SK-N-SH (cell line): ENCODE measurements at regions not wholly inside any gene's neighbourhood (a gene's known extent, or its start where the extent isn't known, plus 50 kb on each side); places are given as distances from the start of the nearest gene placed in this dataset.

ENCODE experiments used
- CTCF ChIA-PET: fragments of 300-600, 350-600 bp; formaldehyde crosslinking; extraction: SDS; loops from one replicate; lab custom pipeline; 2021; lab: Yijun Ruan, JAX
- POLR2A ChIA-PET: fragments of 350-600 bp; sonication (Branson Sonifier 250); formaldehyde crosslinking; extraction: SDS; loops from one replicate; lab custom pipeline; 2020; ENCODE audit warnings: antibody characterized with exemption, inconsistent platforms; lab: Yijun Ruan, JAX
- DNase-seq: peaks from one replicate; pipeline ENCODE4 v3.0.0; 2012
- H2AFZ ChIP-seq: fragments of 200-600 bp; sonication (generic); 2 replicates; pipeline ENCODE4 v1.8.1; 2016; ENCODE audit warnings: antibody characterized with exemption, mild to moderate bottlenecking, low read depth
- H3F3A ChIP-seq: fragments of 200-600 bp; sonication (generic); replicated peaks from 2 replicates; pipeline ENCODE3; 2016; ENCODE audit warnings: antibody characterized with exemption, mild to moderate bottlenecking; ENCODE audit not compliant: insufficient read depth
- H3K27ac ChIP-seq, 2 experiments: fragments of 200-500 bp in 1 of 2; fragments of 200-600 bp in 1 of 2; sonication (Bioruptor generic) in 1 of 2; sonication (generic), shearing (Covaris generic) in 1 of 2; 2 replicates each; pipeline versions ENCODE4 v1.5.1 to v1.6.1; 2014 to 2016; ENCODE audit warnings: low read depth in 2 of 2, inconsistent platforms in 1 of 2, low read length in 1 of 2, mild to moderate bottlenecking in 1 of 2, mixed read lengths in 1 of 2
- H3K27me3 ChIP-seq: fragments of 200-600 bp; sonication (generic), shearing (Covaris generic); 2 replicates; pipeline ENCODE4 v1.6.1; 2016; ENCODE audit warnings: mixed run types; ENCODE audit not compliant: insufficient read depth
- H3K36me3 ChIP-seq, 2 experiments: fragments of 200-500 bp in 1 of 2; fragments of 200-600 bp in 1 of 2; sonication (Bioruptor generic) in 1 of 2; sonication (generic) in 1 of 2; replicated peaks in 1 of 2; 2 replicates each; pipeline versions ENCODE3 to v1.5.1; 2014 to 2016; ENCODE audit warnings: low read length in 1 of 2, mild to moderate bottlenecking in 1 of 2; ENCODE audit not compliant: insufficient read depth in 2 of 2, control insufficient read depth in 1 of 2
- H3K4me1 ChIP-seq, 2 experiments: fragments of 200-500 bp in 1 of 2; fragments of 200-600 bp in 1 of 2; sonication (Bioruptor generic) in 1 of 2; sonication (generic), shearing (Covaris generic) in 1 of 2; 2 replicates each; pipeline versions ENCODE4 v1.5.1 to v1.6.1; 2014 to 2016; ENCODE audit warnings: low read depth in 1 of 2, low read length in 1 of 2, mixed run types in 1 of 2; ENCODE audit not compliant: insufficient read depth in 2 of 2, control insufficient read depth in 1 of 2
- H3K4me2 ChIP-seq: fragments of 200-600 bp; sonication (generic), shearing (Covaris generic); 2 replicates; pipeline ENCODE4 v1.6.1; 2017; ENCODE audit warnings: mixed run types
- H3K4me3 ChIP-seq, 2 experiments: fragments of 200-500 bp in 1 of 2; fragments of 200-600 bp in 1 of 2; sonication (Bioruptor generic) in 1 of 2; sonication (generic), shearing (Covaris generic) in 1 of 2; 2 replicates each; pipeline versions ENCODE4 v1.5.1 to v1.8.1; 2014 to 2016; ENCODE audit warnings: low read depth in 2 of 2, inconsistent platforms in 1 of 2, low read length in 1 of 2, mild to moderate bottlenecking in 1 of 2, mixed read lengths in 1 of 2, moderate library complexity in 1 of 2
- H3K79me2 ChIP-seq: fragments of 200-600 bp; sonication (generic); 2 replicates; pipeline ENCODE4 v1.8.1; 2017; ENCODE audit warnings: mild to moderate bottlenecking; ENCODE audit not compliant: insufficient read depth
- H3K9ac ChIP-seq: fragments of 200-600 bp; sonication (generic); 2 replicates; pipeline ENCODE4 v1.6.1; 2017; ENCODE audit warnings: mixed run types
- H3K9me2 ChIP-seq: fragments of 200-600 bp; sonication (generic); 2 replicates; pipeline ENCODE4 v1.6.1; 2017; ENCODE audit warnings: mixed run types
- H3K9me3 ChIP-seq: fragments of 200-600 bp; sonication (generic); 2 replicates; pipeline ENCODE4 v1.6.1; 2017; ENCODE audit warnings: mixed run types, mild to moderate bottlenecking, moderate library complexity
- H4K20me1 ChIP-seq: fragments of 200-600 bp; sonication (generic); 2 replicates; pipeline ENCODE4 v1.6.1; 2017; ENCODE audit warnings: mild to moderate bottlenecking, mixed run types; ENCODE audit not compliant: insufficient read depth
- ELF1 ChIP-seq: IDR thresholded peaks from 2 replicates; pipeline ENCODE4 v1.4.0; 2012
- EP300 ChIP-seq, 2 experiments: IDR thresholded peaks; 2 replicates each; pipeline versions ENCODE4 v1.4.0 to v1.6.1; 2012; ENCODE audit warnings: borderline replicate concordance in 1 of 2, low read depth in 1 of 2, low read length in 1 of 2
- EZH2phosphoT487 ChIP-seq: fragments of 200-600 bp; sonication (generic); IDR thresholded peaks from 2 replicates; pipeline ENCODE4 v1.6.1; 2017; ENCODE audit warnings: low read depth, mixed run types, mild to moderate bottlenecking, antibody characterized with exemption, moderate library complexity, borderline replicate concordance
- FOSL2 ChIP-seq: IDR thresholded peaks from 2 replicates; pipeline ENCODE4 v1.4.0; 2012; ENCODE audit warnings: low read depth, mild to moderate bottlenecking, moderate library complexity, borderline replicate concordance
- FOXJ3 ChIP-seq: sonication (generic); formaldehyde crosslinking; IDR thresholded peaks from 2 replicates; pipeline ENCODE4 v1.5.1; 2020; ENCODE audit warnings: mild to moderate bottlenecking, missing genetic modification reagents
- GATA2 ChIP-seq: sonication (generic); formaldehyde crosslinking; IDR thresholded peaks from 2 replicates; pipeline ENCODE4 v1.5.0; 2020; ENCODE audit warnings: mild to moderate bottlenecking, missing genetic modification reagents
- JUND ChIP-seq: IDR thresholded peaks from 2 replicates; pipeline ENCODE4 v1.4.0; 2012
- MAX ChIP-seq: IDR thresholded peaks from 2 replicates; pipeline ENCODE4 v1.4.0; 2012; ENCODE audit warnings: low read depth
- MEF2A ChIP-seq: IDR thresholded peaks from 2 replicates; pipeline ENCODE4 v1.4.0; 2012; ENCODE audit warnings: low read depth, borderline replicate concordance
- MXI1 ChIP-seq: IDR thresholded peaks from 2 replicates; pipeline ENCODE4 v1.6.1; 2012; ENCODE audit warnings: mild to moderate bottlenecking, low read depth, low read length, improper control_type of control experiment
- NFIC ChIP-seq: IDR thresholded peaks from 2 replicates; pipeline ENCODE4 v1.4.0; 2012; ENCODE audit warnings: borderline replicate concordance
- POLR2AphosphoS5 ChIP-seq: IDR thresholded peaks from 2 replicates; pipeline ENCODE4 v1.6.1; 2012; ENCODE audit warnings: low read depth, low read length
- RAD21 ChIP-seq: IDR thresholded peaks from 2 replicates; pipeline ENCODE4 v1.6.1; 2012; ENCODE audit warnings: mild to moderate bottlenecking, low read length
- RCOR1 ChIP-seq: fragments of 150-350 bp; IDR thresholded peaks from 2 replicates; pipeline ENCODE4 v1.6.1; 2017; ENCODE audit warnings: antibody characterized with exemption, low read length
- RFX5 ChIP-seq: IDR thresholded peaks from 2 replicates; pipeline ENCODE4 v1.6.1; 2012; ENCODE audit warnings: mild to moderate bottlenecking, improper control_type of control experiment, low read length
- SIN3A ChIP-seq: IDR thresholded peaks from 2 replicates; pipeline ENCODE4 v1.6.1; 2012; ENCODE audit warnings: low read depth, mild to moderate bottlenecking, low read length, moderate library complexity, borderline replicate concordance
- TAF1 ChIP-seq: IDR thresholded peaks from 2 replicates; pipeline ENCODE4 v1.6.1; 2012; ENCODE audit warnings: low read depth, mild to moderate bottlenecking, low read length, moderate library complexity, borderline replicate concordance
- TCF12 ChIP-seq: IDR thresholded peaks from 2 replicates; pipeline ENCODE4 v1.4.0; 2012
- TEAD4 ChIP-seq: IDR thresholded peaks from 2 replicates; pipeline ENCODE4 v1.4.0; 2012; ENCODE audit warnings: mild to moderate bottlenecking, borderline replicate concordance; ENCODE audit not compliant: insufficient read depth
- USF1 ChIP-seq: IDR thresholded peaks from 2 replicates; pipeline ENCODE4 v1.4.0; 2012; ENCODE audit warnings: low read depth, borderline replicate concordance
- YY1 ChIP-seq: IDR thresholded peaks from 2 replicates; pipeline ENCODE4 v1.4.0; 2012; ENCODE audit warnings: low read depth, mild to moderate bottlenecking
- ZBTB33 ChIP-seq: IDR thresholded peaks from 2 replicates; pipeline ENCODE4 v1.4.0; 2012; ENCODE audit warnings: low read depth, borderline replicate concordance
- WGBS: methylation state at CpG from one replicate; pipeline ENCODE4 v1.1.6; 2017; ENCODE audit warnings: low lambda C conversion rate; 5-methylcytosine and 5-hydroxymethylcytosine counted together

- 59% methylated on average over 7 of the region's 7 CpGs for WGBS
- CTCF ChIA-PET = no interaction called here
- Histone ChIP-seq H3K36me3 (no peaks in the 10 kb centered on the region), H3K9me3 (no peaks in the 10 kb centered on the region), H3K4me1 (peaks cover 0 to 6% of the 10 kb centered on the region in 2 experiments; a peak in 1 of 4 replicates), H3K9me2 (no peaks in the 10 kb centered on the region)
- no peak for DNase-seq
- no peak for TF ChIP-seq JUND
- TF ChIP-seq TAF1 = no peak
- TF ChIP-seq ZBTB33 = no peak
- no peak for TF ChIP-seq SIN3A
- TF ChIP-seq FOSL2 = no peak
- no peak for TF ChIP-seq FOXJ3 (CRISPR knock-in tag)
- TF ChIP-seq MAX = no peak
- TF ChIP-seq EZH2phosphoT487 = no peak
- TF ChIP-seq USF1 = no peak
- no peak for TF ChIP-seq YY1
- no peak for TF ChIP-seq EP300 (IDR thresholded peaks at IDR 0.05; ENCODE audit: borderline replicate concordance in 1 of 2, low read depth in 1 of 2, low read length in 1 of 2)
- TF ChIP-seq RAD21 = no peak
- TF ChIP-seq TCF12 = no peak
- TF ChIP-seq ELF1 = no peak
- no peak for TF ChIP-seq TEAD4
- no peak for TF ChIP-seq NFIC
- TF ChIP-seq, all 33 proteins: peak for 0
- Histone ChIP-seq H3K4me2 (no peak overlapping the region), H3K27me3 (no peaks in the 10 kb centered on the region), H3K4me3 (no peak overlapping the region), H3F3A (no peaks in the 10 kb centered on the region), H3K9ac (no peak overlapping the region), H3K27ac (no peak overlapping the region), H4K20me1 (no peaks in the 10 kb centered on the region), H3K79me2 (no peaks in the 10 kb centered on the region), H2AFZ (no peak overlapping the region)
- POLR2A ChIA-PET = no interaction called here
Observed at GRCh38 chr11:71103266-71103665, 149.1 kb downstream of the SHANK2 start.

- Histone ChIP-seq H3K9me2 (no peaks in the 10 kb centered on the region), H3K9me3 (no peaks in the 10 kb centered on the region), H3K36me3 (no peaks in the 10 kb centered on the region), H3K27me3 (no peaks in the 10 kb centered on the region), H3K9ac (no peak overlapping the region), H3K27ac (no peak overlapping the region), H4K20me1 (no peaks in the 10 kb centered on the region), H3K4me1 (peaks cover 0 to 6% of the 10 kb centered on the region in 2 experiments; a peak in 1 of 4 replicates), H3K79me2 (no peaks in the 10 kb centered on the region), H2AFZ (no peak overlapping the region), H3K4me3 (no peak overlapping the region), H3K4me2 (no peak overlapping the region), H3F3A (no peaks in the 10 kb centered on the region)
- DNase-seq = no peak
- TF ChIP-seq EZH2phosphoT487 = no peak
- TF ChIP-seq TAF1 = no peak
- no peak for TF ChIP-seq SIN3A
- no peak for TF ChIP-seq RCOR1
- no peak for TF ChIP-seq FOSL2
- TF ChIP-seq MEF2A = no peak
- no peak for TF ChIP-seq TCF12
- TF ChIP-seq TEAD4 = no peak
- TF ChIP-seq RFX5 = no peak
- no peak for TF ChIP-seq MXI1
- TF ChIP-seq GATA2 (CRISPR knock-in tag) = no peak
- TF ChIP-seq YY1 = no peak
- TF ChIP-seq POLR2AphosphoS5 = no peak
- ChIA-PET CTCF (interaction anchor here (0.7 to 2.4 kb wide), 3 partner anchors 13 to 319 kb away, joined by 3 to 9 read pairs (median 3); no protein-coding TSS in a partner anchor), POLR2A (no interaction called here)
- WGBS = 58% methylated on average over 13 of the region's 14 CpGs
Observed at GRCh38 chr11:71102251-71102995, 150.0 kb downstream of the SHANK2 start.
